LNCAP (cell line): ENCODE measurements at regions not wholly inside any gene's neighbourhood (a gene's known extent, or its start where the extent isn't known, plus 50 kb on each side); places are given as distances from the start of the nearest gene placed in this dataset.

Experiments used
- TF ChIP-seq, protein P1 (sequence below): fragments of 450-650 bp; IDR thresholded peaks from 2 replicates; pipeline ENCODE4 v1.5.1; 2017; ENCODE audit warnings: mild to moderate bottlenecking

DNA sequence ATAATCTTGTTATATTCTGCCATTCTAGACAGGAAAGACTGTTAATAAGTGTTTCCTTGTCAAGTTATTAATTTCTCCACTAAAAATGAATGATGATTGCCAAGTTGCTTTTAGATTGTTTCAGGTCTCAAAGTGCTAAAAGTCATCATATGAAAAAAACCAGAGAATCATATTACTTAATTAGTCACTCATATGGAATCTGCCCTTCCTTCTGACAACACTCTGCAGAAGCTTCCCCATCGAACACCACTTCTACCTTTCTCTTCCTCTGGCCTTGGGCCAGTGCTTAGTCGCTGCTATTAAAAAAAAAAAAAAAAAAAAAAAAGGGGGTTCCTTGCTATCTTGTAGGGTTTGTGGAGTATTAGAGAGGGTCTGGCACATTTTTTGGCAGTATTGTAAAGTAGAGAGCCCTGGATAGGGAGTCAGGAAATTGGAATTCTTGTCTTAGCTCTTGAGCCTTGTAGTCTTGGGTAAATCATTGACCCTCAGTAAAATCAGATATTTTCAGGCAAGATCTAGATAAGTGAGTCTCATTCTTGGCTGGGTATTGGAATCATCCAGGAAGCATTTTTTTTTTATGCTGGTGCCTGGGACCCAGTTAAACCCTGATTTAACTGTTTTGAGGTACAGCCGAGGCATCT lies 141.7 kb upstream of the CCDC68 start:
- TF ChIP-seq, protein P1, sequence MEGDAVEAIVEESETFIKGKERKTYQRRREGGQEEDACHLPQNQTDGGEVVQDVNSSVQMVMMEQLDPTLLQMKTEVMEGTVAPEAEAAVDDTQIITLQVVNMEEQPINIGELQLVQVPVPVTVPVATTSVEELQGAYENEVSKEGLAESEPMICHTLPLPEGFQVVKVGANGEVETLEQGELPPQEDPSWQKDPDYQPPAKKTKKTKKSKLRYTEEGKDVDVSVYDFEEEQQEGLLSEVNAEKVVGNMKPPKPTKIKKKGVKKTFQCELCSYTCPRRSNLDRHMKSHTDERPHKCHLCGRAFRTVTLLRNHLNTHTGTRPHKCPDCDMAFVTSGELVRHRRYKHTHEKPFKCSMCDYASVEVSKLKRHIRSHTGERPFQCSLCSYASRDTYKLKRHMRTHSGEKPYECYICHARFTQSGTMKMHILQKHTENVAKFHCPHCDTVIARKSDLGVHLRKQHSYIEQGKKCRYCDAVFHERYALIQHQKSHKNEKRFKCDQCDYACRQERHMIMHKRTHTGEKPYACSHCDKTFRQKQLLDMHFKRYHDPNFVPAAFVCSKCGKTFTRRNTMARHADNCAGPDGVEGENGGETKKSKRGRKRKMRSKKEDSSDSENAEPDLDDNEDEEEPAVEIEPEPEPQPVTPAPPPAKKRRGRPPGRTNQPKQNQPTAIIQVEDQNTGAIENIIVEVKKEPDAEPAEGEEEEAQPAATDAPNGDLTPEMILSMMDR, result no peak

DNA sequence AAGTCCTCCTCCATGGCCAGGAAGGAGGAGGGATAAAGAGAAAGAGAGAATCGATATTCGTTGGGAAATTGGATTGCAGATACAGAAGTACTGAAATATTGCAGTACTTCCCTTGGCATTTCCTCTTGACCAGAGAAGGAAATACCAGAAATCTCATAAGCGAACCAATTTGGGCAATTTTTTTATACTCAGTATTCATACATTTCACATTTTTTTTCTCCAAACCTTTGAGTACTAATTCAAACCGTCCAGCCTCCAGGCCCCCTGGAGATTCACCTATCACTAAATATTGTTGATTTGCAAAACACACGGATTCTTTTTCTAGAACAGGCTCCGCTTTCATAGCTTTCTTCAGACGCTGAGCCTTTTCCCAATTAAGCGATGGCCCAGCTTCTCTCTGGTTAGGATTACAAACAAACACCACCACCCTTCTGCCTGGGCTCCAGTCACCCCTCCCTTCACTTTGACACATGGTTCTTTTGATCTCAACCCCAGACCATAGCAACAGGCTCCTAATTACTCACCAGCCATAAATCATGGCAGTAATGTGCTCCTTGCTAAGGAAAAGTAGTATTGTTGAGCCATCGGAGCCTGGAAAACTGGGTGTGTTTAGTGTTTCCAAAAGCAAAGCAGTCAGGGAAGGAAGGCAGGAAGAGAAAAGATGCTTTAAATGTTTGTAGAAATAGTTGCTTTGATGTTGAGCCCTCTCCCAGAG lies 138.4 kb upstream of the CCDC68 start:
- TF ChIP-seq, protein P1, result no peak

DNA sequence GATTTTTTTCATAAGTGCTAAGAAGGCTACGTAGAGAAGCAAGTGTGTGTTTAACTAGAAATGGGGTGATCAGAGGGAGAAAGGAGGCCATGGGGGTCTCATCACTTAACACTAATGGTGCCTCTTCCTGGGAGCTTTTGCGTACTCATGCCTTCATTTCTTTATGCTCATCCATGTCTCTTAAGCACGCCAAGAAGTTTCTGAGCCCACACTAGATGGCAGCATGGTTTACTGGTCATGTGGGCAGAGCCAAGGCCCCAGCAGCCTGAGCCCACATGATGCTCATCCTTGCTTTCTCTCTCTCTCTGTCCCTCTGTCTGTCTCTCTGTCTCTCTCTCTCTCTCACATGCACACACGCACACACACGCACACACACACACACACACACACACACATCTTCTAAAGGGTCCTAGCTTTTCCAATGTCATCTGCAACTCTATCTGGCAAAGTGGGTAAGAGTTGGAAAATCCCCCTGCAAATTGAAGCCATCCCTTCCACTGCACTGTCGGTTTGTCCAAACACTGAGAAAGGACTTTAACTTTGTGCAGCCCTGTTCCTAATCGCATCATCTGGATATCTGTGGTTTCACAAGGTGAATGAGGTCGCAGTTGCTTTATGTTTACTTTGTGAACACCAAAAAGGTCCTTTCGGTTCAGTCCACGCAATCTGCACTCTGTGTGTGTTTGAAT lies 137.1 kb upstream of the CCDC68 start:
- TF ChIP-seq, protein P1, result peak; percentile 24; the same call in 1 of the 2 replicates

DNA sequence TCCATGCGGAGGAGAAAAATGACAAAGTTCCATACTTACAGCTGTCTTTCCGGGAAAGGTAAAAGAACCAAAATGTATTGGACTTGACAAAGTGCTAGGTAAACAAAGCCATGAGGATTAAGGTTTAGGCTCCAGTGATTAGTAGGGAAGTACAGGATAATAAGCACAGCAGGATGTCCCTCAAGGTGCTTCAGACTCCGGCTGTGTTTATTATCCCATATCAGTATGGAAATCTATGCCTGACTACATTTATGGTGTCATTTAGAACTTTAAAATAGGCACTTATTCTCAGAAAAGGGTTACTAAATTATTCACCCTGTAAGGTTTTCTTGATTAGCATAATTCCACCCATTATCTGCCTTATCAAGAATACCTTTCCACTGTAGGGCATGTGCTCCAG lies 136.3 kb upstream of the CCDC68 start:
- TF ChIP-seq, protein P1, result no peak

DNA sequence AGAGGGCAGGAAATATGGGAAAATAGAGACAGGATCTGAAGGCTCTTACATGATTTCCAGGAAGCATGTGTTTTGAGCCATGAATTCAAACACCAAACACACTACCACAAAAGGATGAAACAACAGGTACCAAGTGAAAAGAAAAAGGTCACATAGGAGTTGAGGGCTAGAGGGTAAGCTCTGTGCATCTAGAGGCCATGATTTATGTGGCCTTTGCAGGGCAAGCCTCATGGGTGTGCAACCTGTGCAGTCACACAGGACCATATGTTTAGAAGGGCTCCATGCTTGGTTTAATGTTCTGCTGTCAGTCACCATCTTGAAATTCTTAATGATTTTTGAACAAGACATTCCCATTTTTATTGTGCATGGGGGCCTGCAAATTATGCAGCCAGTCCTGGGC lies 134.5 kb upstream of the CCDC68 start:
- TF ChIP-seq, protein P1, result no peak

DNA sequence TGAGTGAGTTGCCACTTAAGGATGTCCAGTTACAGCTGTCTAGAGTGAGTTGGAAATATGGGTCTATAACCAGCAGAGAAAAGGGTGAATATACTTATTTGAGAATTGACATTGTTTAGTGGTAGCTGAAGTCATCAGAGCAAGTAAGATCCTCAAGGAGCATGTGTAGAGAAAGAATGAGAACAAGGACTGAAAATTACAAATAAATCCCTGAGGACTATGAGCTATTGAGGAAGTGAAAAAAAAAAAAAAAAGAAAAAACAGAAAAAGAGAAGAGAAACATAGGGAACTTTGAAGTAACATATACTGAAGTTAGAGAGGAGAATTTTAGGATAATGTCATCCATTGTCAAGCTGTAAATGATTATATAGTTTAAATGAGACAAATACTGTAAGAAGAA lies 134.0 kb upstream of the CCDC68 start:
- TF ChIP-seq, protein P1, result no peak

DNA sequence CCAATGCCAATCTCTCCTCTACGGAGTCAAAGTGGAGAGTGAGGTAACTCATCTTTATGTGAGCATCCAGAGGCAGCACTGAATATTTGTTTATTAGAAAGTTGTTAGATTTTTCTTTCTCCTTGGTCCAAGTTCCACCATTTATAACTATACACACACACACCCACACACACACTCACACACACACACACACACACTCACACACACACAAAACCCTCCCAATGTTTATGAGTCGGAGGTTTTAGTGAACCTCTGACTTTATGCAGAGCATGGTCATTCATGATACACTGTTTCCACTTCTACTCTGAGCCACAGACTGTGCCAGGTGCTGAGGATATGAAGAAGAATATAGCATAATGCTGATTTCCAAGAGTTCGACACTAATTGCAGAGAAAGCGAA lies 132.9 kb upstream of the CCDC68 start:
- TF ChIP-seq, protein P1, result no peak
